ENCODE measurements at regions not wholly inside any gene's neighbourhood (a gene's known extent, or its start where the extent isn't known, plus 50 kb on each side); places are given as distances from the start of the nearest gene placed in this dataset.

GRCh38 chr3:72580900-72581299 lies 267.3 kb downstream of the SHQ1 start:
- no peak for DNase-seq (ENCODE audit: low read depth, low spot score)
- no peaks in the 10 kb centered on the region for H3K27me3 ChIP-seq (ENCODE audit: control insufficient read depth, insufficient read depth, low read length)
- H3K27ac ChIP-seq (ENCODE audit: low read length): no peak overlapping the region
- WGBS (ENCODE audit: insufficient coverage, insufficient read length): no CpG with 5 or more reads among the region's 2 CpGs
- no peak overlapping the region for H3K4me3 ChIP-seq (ENCODE audit: low read length)
- peaks cover 3% of the 10 kb centered on the region; the same call in 1 of the 2 replicates for H3K4me1 ChIP-seq (ENCODE audit: control insufficient read depth, insufficient read depth, low read length)
- H3K36me3 ChIP-seq (ENCODE audit: control insufficient read depth, insufficient read depth, low read length): no peaks in the 10 kb centered on the region
- no peaks in the 10 kb centered on the region for H3K9me3 ChIP-seq (ENCODE audit: control insufficient read depth, insufficient read depth, low read length)

GRCh38 chr3:72580246-72580756 lies 267.9 kb downstream of the SHQ1 start:
- Histone ChIP-seq H3K27ac (ENCODE audit: low read length) (no peak overlapping the region), H3K4me3 (ENCODE audit: low read length) (no peak overlapping the region), H3K4me1 (ENCODE audit: control insufficient read depth, insufficient read depth, low read length) (peaks cover 3% of the 10 kb centered on the region; the same call in 1 of the 2 replicates), H3K36me3 (ENCODE audit: control insufficient read depth, insufficient read depth, low read length) (no peaks in the 10 kb centered on the region), H3K27me3 (ENCODE audit: control insufficient read depth, insufficient read depth, low read length) (no peaks in the 10 kb centered on the region), H3K9me3 (ENCODE audit: control insufficient read depth, insufficient read depth, low read length) (no peaks in the 10 kb centered on the region)
- no CpG with 5 or more reads among the region's 4 CpGs for WGBS (ENCODE audit: insufficient coverage, insufficient read length)
- DNase-seq (ENCODE audit: low read depth, low spot score): no peak

GRCh38 chr3:72579581-72580245 lies 268.5 kb downstream of the SHQ1 start:
- Histone ChIP-seq H3K4me3 (ENCODE audit: low read length) (no peak overlapping the region), H3K27me3 (ENCODE audit: control insufficient read depth, insufficient read depth, low read length) (no peaks in the 10 kb centered on the region), H3K27ac (ENCODE audit: low read length) (no peak overlapping the region), H3K4me1 (ENCODE audit: control insufficient read depth, insufficient read depth, low read length) (peaks cover 3% of the 10 kb centered on the region; the same call in 1 of the 2 replicates), H3K9me3 (ENCODE audit: control insufficient read depth, insufficient read depth, low read length) (no peaks in the 10 kb centered on the region), H3K36me3 (ENCODE audit: control insufficient read depth, insufficient read depth, low read length) (no peaks in the 10 kb centered on the region)
- no peak for DNase-seq (ENCODE audit: low read depth, low spot score)
- WGBS (ENCODE audit: insufficient coverage, insufficient read length): no CpG with 5 or more reads among the region's 11 CpGs

GRCh38 chr3:72579191-72579580 lies 269.1 kb downstream of the SHQ1 start:
- H3K4me3 ChIP-seq (ENCODE audit: low read length): no peak overlapping the region
- H3K4me1 ChIP-seq (ENCODE audit: control insufficient read depth, insufficient read depth, low read length): peaks cover 3% of the 10 kb centered on the region; the same call in 1 of the 2 replicates
- H3K36me3 ChIP-seq (ENCODE audit: control insufficient read depth, insufficient read depth, low read length): no peaks in the 10 kb centered on the region
- no peak overlapping the region for H3K27ac ChIP-seq (ENCODE audit: low read length)
- no CpG with 5 or more reads among the region's 3 CpGs for WGBS (ENCODE audit: insufficient coverage, insufficient read length)
- no peak for DNase-seq (ENCODE audit: low read depth, low spot score)
- no peaks in the 10 kb centered on the region for H3K27me3 ChIP-seq (ENCODE audit: control insufficient read depth, insufficient read depth, low read length)
- no peaks in the 10 kb centered on the region for H3K9me3 ChIP-seq (ENCODE audit: control insufficient read depth, insufficient read depth, low read length)

GRCh38 chr3:72577190-72577589 lies 271.1 kb downstream of the SHQ1 start:
- WGBS (ENCODE audit: insufficient coverage, insufficient read length): no CpG with 5 or more reads among the region's 6 CpGs

GRCh38 chr3:72576563-72576962 lies 271.7 kb downstream of the SHQ1 start:
- Histone ChIP-seq H3K27me3 (ENCODE audit: control insufficient read depth, insufficient read depth, low read length) (no peaks in the 10 kb centered on the region), H3K36me3 (ENCODE audit: control insufficient read depth, insufficient read depth, low read length) (no peaks in the 10 kb centered on the region), H3K4me3 (ENCODE audit: low read length) (no peak overlapping the region), H3K27ac (ENCODE audit: low read length) (no peak overlapping the region), H3K9me3 (ENCODE audit: control insufficient read depth, insufficient read depth, low read length) (no peaks in the 10 kb centered on the region), H3K4me1 (ENCODE audit: control insufficient read depth, insufficient read depth, low read length) (peaks cover 2% of the 10 kb centered on the region)
- no CpG with 5 or more reads among the region's 5 CpGs for WGBS (ENCODE audit: insufficient coverage, insufficient read length)
- DNase-seq (ENCODE audit: low read depth, low spot score): no peak

More at GRCh38 chr3:72577190-72577589, 271.1 kb downstream of the SHQ1 start:
- H3K27ac ChIP-seq (ENCODE audit: low read length): no peak overlapping the region
- H3K9me3 ChIP-seq (ENCODE audit: control insufficient read depth, insufficient read depth, low read length): no peaks in the 10 kb centered on the region
- H3K4me3 ChIP-seq (ENCODE audit: low read length): no peak overlapping the region
- no peaks in the 10 kb centered on the region for H3K27me3 ChIP-seq (ENCODE audit: control insufficient read depth, insufficient read depth, low read length)
- peaks cover 3% of the 10 kb centered on the region for H3K4me1 ChIP-seq (ENCODE audit: control insufficient read depth, insufficient read depth, low read length)
- no peak for DNase-seq (ENCODE audit: low read depth, low spot score)
- no peaks in the 10 kb centered on the region for H3K36me3 ChIP-seq (ENCODE audit: control insufficient read depth, insufficient read depth, low read length)

- Histone ChIP-seq H3K9me3 (ENCODE audit: control insufficient read depth, insufficient read depth, low read length) (no peaks in the 10 kb centered on the region), H3K27ac (ENCODE audit: low read length) (no peak overlapping the region), H3K36me3 (ENCODE audit: control insufficient read depth, insufficient read depth, low read length) (no peaks in the 10 kb centered on the region), H3K4me3 (ENCODE audit: low read length) (no peak overlapping the region), H3K4me1 (ENCODE audit: control insufficient read depth, insufficient read depth, low read length) (peaks cover 1% of the 10 kb centered on the region), H3K27me3 (ENCODE audit: control insufficient read depth, insufficient read depth, low read length) (no peaks in the 10 kb centered on the region)
- no CpG with 5 or more reads among the region's 1 CpG for WGBS (ENCODE audit: insufficient coverage, insufficient read length)
- DNase-seq (ENCODE audit: low read depth, low spot score): no peak
Measured at GRCh38 chr3:72574144-72574543, 274.1 kb downstream of the SHQ1 start.

- no CpG with 5 or more reads among the region's 13 CpGs for WGBS (ENCODE audit: insufficient coverage, insufficient read length)
- Histone ChIP-seq H3K27ac (ENCODE audit: low read length) (no peak overlapping the region), H3K4me3 (ENCODE audit: low read length) (no peak overlapping the region), H3K9me3 (ENCODE audit: control insufficient read depth, insufficient read depth, low read length) (no peaks in the 10 kb centered on the region), H3K27me3 (ENCODE audit: control insufficient read depth, insufficient read depth, low read length) (no peaks in the 10 kb centered on the region), H3K36me3 (ENCODE audit: control insufficient read depth, insufficient read depth, low read length) (no peaks in the 10 kb centered on the region), H3K4me1 (ENCODE audit: control insufficient read depth, insufficient read depth, low read length) (peaks cover 1% of the 10 kb centered on the region)
- DNase-seq (ENCODE audit: low read depth, low spot score): no peak
Measured at GRCh38 chr3:72573051-72573450, 275.2 kb downstream of the SHQ1 start.

- WGBS (ENCODE audit: insufficient coverage, insufficient read length): no CpG with 5 or more reads among the region's 19 CpGs
- H3K27me3 ChIP-seq (ENCODE audit: control insufficient read depth, insufficient read depth, low read length): no peaks in the 10 kb centered on the region
Measured at GRCh38 chr3:72572489-72573007, 275.7 kb downstream of the SHQ1 start.

GRCh38 chr3:72571638-72572114 lies 276.6 kb downstream of the SHQ1 start:
- Histone ChIP-seq H3K27ac (ENCODE audit: low read length) (no peak overlapping the region), H3K9me3 (ENCODE audit: control insufficient read depth, insufficient read depth, low read length) (no peaks in the 10 kb centered on the region), H3K4me1 (ENCODE audit: control insufficient read depth, insufficient read depth, low read length) (peaks cover 1% of the 10 kb centered on the region), H3K36me3 (ENCODE audit: control insufficient read depth, insufficient read depth, low read length) (no peaks in the 10 kb centered on the region), H3K4me3 (ENCODE audit: low read length) (no peak overlapping the region), H3K27me3 (ENCODE audit: control insufficient read depth, insufficient read depth, low read length) (no peaks in the 10 kb centered on the region)
- no peak for DNase-seq (ENCODE audit: low read depth, low spot score)
- WGBS (ENCODE audit: insufficient coverage, insufficient read length): no CpG with 5 or more reads among the region's 13 CpGs

More at GRCh38 chr3:72572489-72573007, 275.7 kb downstream of the SHQ1 start:
- no peaks in the 10 kb centered on the region for H3K9me3 ChIP-seq (ENCODE audit: control insufficient read depth, insufficient read depth, low read length)
- peaks cover 1% of the 10 kb centered on the region for H3K4me1 ChIP-seq (ENCODE audit: control insufficient read depth, insufficient read depth, low read length)
- H3K36me3 ChIP-seq (ENCODE audit: control insufficient read depth, insufficient read depth, low read length): no peaks in the 10 kb centered on the region
- H3K27ac ChIP-seq (ENCODE audit: low read length): no peak overlapping the region
- H3K4me3 ChIP-seq (ENCODE audit: low read length): no peak overlapping the region
- DNase-seq (ENCODE audit: low read depth, low spot score): no peak

Data from iPS DF 6.9 (cell line).